K562 (cell line): ENCODE measurements at regions not wholly inside any gene's neighbourhood (a gene's known extent, or its start where the extent isn't known, plus 50 kb on each side); places are given as distances from the start of the nearest gene placed in this dataset.

Experiments used
- ATAC-seq: fragments of 200-7000 bp; cut with Tn5 transposase; 3 replicates; pipeline ENCODE4 v1.9.1; 2020; ENCODE audit warnings: moderate library complexity
- BruUV-seq: library from RNA; stranded (reverse); fragments of 400-500 nt; replicated peaks from 2 replicates; lab custom pipeline; 2021; lab: Mats Ljungman, UMichigan
- CTCF ChIA-PET: fragments of 300-600 bp; formaldehyde crosslinking; extraction: SDS; loops from one replicate; lab custom pipeline; 2021; ENCODE audit warnings: low intra/inter-chr PET ratio; lab: Yijun Ruan, JAX
- POLR2A ChIA-PET: fragments of 300-600, 350-650 bp; sonication (Branson Sonifier 250); formaldehyde crosslinking; extraction: SDS; loops from one replicate; lab custom pipeline; 2021; ENCODE audit warnings: antibody characterized with exemption, inconsistent platforms; lab: Yijun Ruan, JAX
- DNase-seq, 4 experiments: peaks; one replicate each; pipeline versions ENCODE4 v3.0.0 to v3.0.0-alpha.2; 2011 to 2018; ENCODE audit warnings: low spot score in 3 of 4, mixed read lengths in 3 of 4; ENCODE audit errors: extremely low read depth in 1 of 4
- FAIRE-seq: peaks from 2 replicates; lab custom pipeline; 2011; peaks lifted over from hg19 to GRCh38; lab: Jason Lieb, UNC
- H2AFZ ChIP-seq: 2 replicates; pipeline ENCODE4 v1.6.0; 2011; ENCODE audit warnings: low read depth, low read length, control low read depth, inconsistent platforms
- H3K27ac ChIP-seq: fragments of 200-600 bp; 3 replicates; pipeline ENCODE4 v1.8.0; 2011; ENCODE audit warnings: low read depth, mild to moderate bottlenecking, control low read depth, inconsistent platforms, low read length, moderate library complexity, mixed read lengths; ENCODE audit errors: extremely low read depth
- H3K27me3 ChIP-seq, 2 experiments: fragments of 300-600 bp in 1 of 2; 2 replicates in 1 of 2; 3 replicates in 1 of 2; pipeline versions ENCODE4 v1.6.0 to v1.8.0; 2011; ENCODE audit warnings: inconsistent platforms in 2 of 2, low read length in 2 of 2, mild to moderate bottlenecking in 1 of 2, mixed read lengths in 1 of 2, moderate library complexity in 1 of 2; ENCODE audit not compliant: control insufficient read depth in 2 of 2, insufficient read depth in 2 of 2
- H3K36me3 ChIP-seq: fragments of 300-600 bp; 3 replicates; pipeline ENCODE4 v1.8.0; 2011; ENCODE audit warnings: mild to moderate bottlenecking, low read length, inconsistent platforms; ENCODE audit not compliant: control insufficient read depth, insufficient read depth
- H3K4me1 ChIP-seq, 2 experiments: fragments of 200-600 bp in 1 of 2; replicated peaks in 1 of 2; 2 replicates in 1 of 2; 3 replicates in 1 of 2; pipeline versions ENCODE4 v1.5.1 to v1.8.0; 2011; ENCODE audit warnings: inconsistent platforms in 2 of 2, low read length in 2 of 2, mild to moderate bottlenecking in 1 of 2, mixed read lengths in 1 of 2, moderate library complexity in 1 of 2; ENCODE audit not compliant: control insufficient read depth in 2 of 2, insufficient read depth in 2 of 2
- H3K4me2 ChIP-seq: 2 replicates; pipeline ENCODE4 v1.6.1; 2011; ENCODE audit warnings: low read length, control low read depth, inconsistent platforms, mixed read lengths; ENCODE audit not compliant: insufficient read depth
- H3K4me3 ChIP-seq: fragments of 200-600 bp; sonication (generic), shearing (Covaris generic); 2 replicates; pipeline ENCODE4 v1.5.1; 2016; ENCODE audit warnings: control low read depth, inconsistent platforms
- H3K79me2 ChIP-seq: fragments of 200-600 bp; 3 replicates; pipeline ENCODE4 v1.8.0; 2011; ENCODE audit warnings: low read length, inconsistent platforms; ENCODE audit not compliant: control insufficient read depth, insufficient read depth
- H3K9ac ChIP-seq, 2 experiments: 2 replicates each; pipeline versions ENCODE4 v1.6.0 to v1.6.1; 2011; ENCODE audit warnings: low read depth in 2 of 2, low read length in 2 of 2, control low read depth in 1 of 2, inconsistent platforms in 1 of 2, mild to moderate bottlenecking in 1 of 2, mixed read lengths in 1 of 2; ENCODE audit not compliant: insufficient read depth in 1 of 2
- H3K9me1 ChIP-seq: one replicate; pipeline ENCODE4 v1.6.0; 2011; ENCODE audit warnings: inconsistent platforms, mild to moderate bottlenecking, low read length, moderate library complexity; ENCODE audit not compliant: control insufficient read depth, insufficient read depth
- H3K9me3 ChIP-seq: replicated peaks from 2 replicates; pipeline ENCODE4 v1.5.1; 2011; ENCODE audit warnings: low read depth, low read length, inconsistent platforms; ENCODE audit not compliant: control insufficient read depth, insufficient read depth
- H4K20me1 ChIP-seq: replicated peaks from 2 replicates; pipeline ENCODE4 v1.6.1; 2011; ENCODE audit warnings: low read length, inconsistent platforms, mixed read lengths; ENCODE audit not compliant: control insufficient read depth, insufficient read depth
- CBX8 ChIP-seq: fragments of 200-600 bp; sonication (generic); IDR thresholded peaks from 2 replicates; pipeline ENCODE4 v1.6.1; 2012; ENCODE audit warnings: borderline replicate concordance, mixed run types, low read depth, mild to moderate bottlenecking, moderate library complexity, mixed read lengths, low read length, control low read depth, inconsistent platforms; ENCODE audit not compliant: poor library complexity, severe bottlenecking; ENCODE audit errors: extremely low read depth
- CEBPG ChIP-seq, 3 experiments: fragments of 200-800 bp in 1 of 3; sonication (Bioruptor generic) in 1 of 3; sonication (generic) in 1 of 3; formaldehyde crosslinking in 1 of 3; IDR thresholded peaks in 2 of 3; conservative IDR thresholded peaks in 1 of 3; 2 replicates each; pipeline versions ENCODE4 v1.6.1 to v1.8.0; 2016 to 2022; ENCODE audit warnings: missing compliant biosample characterization in 2 of 3, missing genetic modification characterization in 2 of 3, mild to moderate bottlenecking in 1 of 3, missing genetic modification reagents in 1 of 3
- KAT2B ChIP-seq: IDR thresholded peaks from one replicate; pipeline ENCODE4 v1.6.1; 2012; ENCODE audit warnings: low read depth, mild to moderate bottlenecking, control low read depth, inconsistent platforms, low read length, moderate library complexity
- MXI1 ChIP-seq: IDR thresholded peaks from 2 replicates; pipeline ENCODE4 v1.6.1; 2011; ENCODE audit warnings: low read depth, mild to moderate bottlenecking, improper control_type of control experiment, low read length
- WGBS: fragments of 100-300 bp; shearing (Covaris generic); methylation state at CpG from one replicate; pipeline ENCODE4 v1.1.6; 2016; ENCODE audit warnings: low coverage, mixed read lengths; ENCODE audit not compliant: insufficient coverage; ENCODE audit errors: missing lambda C conversion rate; 5-methylcytosine and 5-hydroxymethylcytosine counted together
- in situ Hi-C: fragments of 300-500 bp; cut with MboI; formaldehyde crosslinking; loops from 4 replicates; pipeline ENCODE4 v1.15.0; 2018; ENCODE audit warnings: inconsistent platforms, mixed read lengths
- intact Hi-C: fragments of 100-400 bp; cut with micrococcal nuclease; formaldehyde crosslinking; loops from 2 replicates; pipeline ENCODE4 v1.14.2; 2022
- TF ChIP-seq, protein P1 (sequence below): fragments of 450-650 bp; IDR thresholded peaks from 2 replicates; pipeline ENCODE4 v1.6.1; 2014; ENCODE audit warnings: low read depth, mild to moderate bottlenecking, moderate library complexity, borderline replicate concordance
- TF ChIP-seq, protein P2 (sequence below): fragments of 450-650 bp; IDR thresholded peaks from one replicate; pipeline ENCODE4 v1.6.1; 2018; ENCODE audit warnings: mild to moderate bottlenecking, moderate library complexity; ENCODE audit not compliant: partially characterized antibody

GRCh38 chr2:74763962-74764428 lies 69.9 kb upstream of the HK2 start (continued):
- TF ChIP-seq CBX8 (no peak), MXI1 (no peak), KAT2B (no peak)
- TF ChIP-seq, protein P1, sequence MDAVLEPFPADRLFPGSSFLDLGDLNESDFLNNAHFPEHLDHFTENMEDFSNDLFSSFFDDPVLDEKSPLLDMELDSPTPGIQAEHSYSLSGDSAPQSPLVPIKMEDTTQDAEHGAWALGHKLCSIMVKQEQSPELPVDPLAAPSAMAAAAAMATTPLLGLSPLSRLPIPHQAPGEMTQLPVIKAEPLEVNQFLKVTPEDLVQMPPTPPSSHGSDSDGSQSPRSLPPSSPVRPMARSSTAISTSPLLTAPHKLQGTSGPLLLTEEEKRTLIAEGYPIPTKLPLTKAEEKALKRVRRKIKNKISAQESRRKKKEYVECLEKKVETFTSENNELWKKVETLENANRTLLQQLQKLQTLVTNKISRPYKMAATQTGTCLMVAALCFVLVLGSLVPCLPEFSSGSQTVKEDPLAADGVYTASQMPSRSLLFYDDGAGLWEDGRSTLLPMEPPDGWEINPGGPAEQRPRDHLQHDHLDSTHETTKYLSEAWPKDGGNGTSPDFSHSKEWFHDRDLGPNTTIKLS = no peak

DNA sequence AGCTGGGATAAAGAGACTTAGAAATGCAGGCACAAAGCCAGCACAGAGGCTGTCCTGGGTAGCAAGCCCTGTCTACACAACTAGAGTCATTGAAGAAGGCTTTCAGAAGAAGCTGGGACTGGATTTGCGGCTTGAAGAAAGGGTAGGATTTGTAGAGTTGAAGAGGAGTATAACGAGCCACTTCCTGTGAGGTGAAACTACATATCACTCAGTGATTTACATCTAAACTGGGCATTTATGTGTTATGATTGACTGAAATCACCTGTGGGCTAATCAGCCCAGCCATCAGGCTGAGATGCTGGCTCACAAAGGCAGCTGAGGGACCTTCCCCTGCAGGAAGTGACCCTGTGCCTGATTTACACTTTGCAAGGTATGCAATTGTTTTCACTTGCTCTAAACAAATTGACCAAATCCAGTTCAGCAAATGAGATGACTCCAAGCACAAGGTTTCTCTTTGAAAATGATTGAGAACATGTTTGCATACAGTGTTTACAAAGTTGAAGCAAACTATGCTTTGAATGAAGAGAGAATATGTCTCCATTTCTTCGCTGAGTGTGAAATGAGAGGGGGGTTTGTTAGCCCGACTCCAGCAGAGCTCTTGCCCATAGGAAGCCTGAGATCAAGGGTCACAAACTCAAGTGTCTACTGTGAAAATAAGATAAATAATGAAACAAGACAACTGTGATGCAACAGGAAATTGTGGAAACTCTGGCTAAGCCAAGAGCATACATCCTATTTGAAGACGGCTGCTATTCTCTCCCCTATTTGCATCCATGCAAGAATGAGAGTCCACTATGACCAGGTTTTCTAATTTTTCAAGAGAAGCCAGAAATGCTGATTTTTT lies 69.3 kb upstream of the HK2 start:
- H3K9ac ChIP-seq = no peak overlapping the region
- no peaks in the 10 kb centered on the region for H3K4me1 ChIP-seq
- WGBS = 4% methylated on average over 5 of the region's 5 CpGs
- no peaks in the 10 kb centered on the region for H3K36me3 ChIP-seq
- H3K4me3 ChIP-seq = no peak overlapping the region
- H3K9me3 ChIP-seq = no peaks in the 10 kb centered on the region
- DNase-seq (no peak), FAIRE-seq (no peak), ATAC-seq (no peak)
- H4K20me1 ChIP-seq = no peaks in the 10 kb centered on the region
- POLR2A ChIA-PET = interaction anchor here (1.2 kb wide), 1 partner anchor 20 kb away, joined by 3 read pairs; no protein-coding TSS in a partner anchor
- TF ChIP-seq CEBPG (CRISPR knock-in tag; IDR thresholded peaks at IDR 0.05) = no peak
- TF ChIP-seq CEBPG (tag; conservative IDR thresholded peaks at IDR 0.05 in 1 of 2, IDR thresholded peaks at IDR 0.05 in 1 of 2) = peak in 1 of 2 experiments; percentile 47; a peak in 1 of 4 replicates
- TF ChIP-seq, protein P2, sequence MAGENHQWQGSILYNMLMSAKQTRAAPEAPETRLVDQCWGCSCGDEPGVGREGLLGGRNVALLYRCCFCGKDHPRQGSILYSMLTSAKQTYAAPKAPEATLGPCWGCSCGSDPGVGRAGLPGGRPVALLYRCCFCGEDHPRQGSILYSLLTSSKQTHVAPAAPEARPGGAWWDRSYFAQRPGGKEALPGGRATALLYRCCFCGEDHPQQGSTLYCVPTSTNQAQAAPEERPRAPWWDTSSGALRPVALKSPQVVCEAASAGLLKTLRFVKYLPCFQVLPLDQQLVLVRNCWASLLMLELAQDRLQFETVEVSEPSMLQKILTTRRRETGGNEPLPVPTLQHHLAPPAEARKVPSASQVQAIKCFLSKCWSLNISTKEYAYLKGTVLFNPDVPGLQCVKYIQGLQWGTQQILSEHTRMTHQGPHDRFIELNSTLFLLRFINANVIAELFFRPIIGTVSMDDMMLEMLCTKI = no peak
- TF ChIP-seq, all 486 proteins: peak for 1
- Histone ChIP-seq H3K79me2 (no peaks in the 10 kb centered on the region), H3K9me1 (no peaks in the 10 kb centered on the region), H2AFZ (no peak overlapping the region), H3K27ac (no peak overlapping the region), H3K27me3 (peaks cover 5 to 36% of the 10 kb centered on the region in 2 experiments; a peak in 4 of 5 replicates), H3K4me2 (no peak overlapping the region)
- in situ Hi-C loops = no loop called here
- BruUV-seq = no TSS peak
- intact Hi-C loops = no loop called here
- CTCF ChIA-PET = no interaction called here
